ENCODE measurements at regions not wholly inside any gene's neighbourhood (a gene's known extent, or its start where the extent isn't known, plus 50 kb on each side); places are given as distances from the start of the nearest gene placed in this dataset.
"Not testable (repeated sequence)": the region's sequence is repeated elsewhere in the genome, so short reads cannot be mapped to it uniquely, and the experiment has no call there.

DNA sequence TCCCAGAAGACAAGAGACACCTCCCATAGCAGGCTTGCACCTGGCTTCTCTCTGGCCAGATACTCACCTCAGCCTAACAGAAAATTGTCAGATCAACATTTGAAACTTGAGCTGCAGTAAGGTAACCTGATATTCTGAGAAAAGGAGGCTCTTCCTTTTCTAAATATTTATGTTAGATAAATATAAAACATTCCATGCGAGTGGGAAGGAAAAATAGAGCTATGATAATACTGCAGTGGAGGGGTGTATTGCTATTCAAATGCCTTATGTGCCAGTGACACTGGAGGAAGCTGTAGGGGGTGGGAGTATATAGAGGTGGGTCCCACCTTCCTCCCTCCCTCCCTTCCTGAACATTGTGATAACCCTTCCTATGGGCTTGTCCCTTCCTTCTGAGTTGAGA is 515.5 kb upstream of the CHAC2 start:
- no peak for DNase-seq

DNA sequence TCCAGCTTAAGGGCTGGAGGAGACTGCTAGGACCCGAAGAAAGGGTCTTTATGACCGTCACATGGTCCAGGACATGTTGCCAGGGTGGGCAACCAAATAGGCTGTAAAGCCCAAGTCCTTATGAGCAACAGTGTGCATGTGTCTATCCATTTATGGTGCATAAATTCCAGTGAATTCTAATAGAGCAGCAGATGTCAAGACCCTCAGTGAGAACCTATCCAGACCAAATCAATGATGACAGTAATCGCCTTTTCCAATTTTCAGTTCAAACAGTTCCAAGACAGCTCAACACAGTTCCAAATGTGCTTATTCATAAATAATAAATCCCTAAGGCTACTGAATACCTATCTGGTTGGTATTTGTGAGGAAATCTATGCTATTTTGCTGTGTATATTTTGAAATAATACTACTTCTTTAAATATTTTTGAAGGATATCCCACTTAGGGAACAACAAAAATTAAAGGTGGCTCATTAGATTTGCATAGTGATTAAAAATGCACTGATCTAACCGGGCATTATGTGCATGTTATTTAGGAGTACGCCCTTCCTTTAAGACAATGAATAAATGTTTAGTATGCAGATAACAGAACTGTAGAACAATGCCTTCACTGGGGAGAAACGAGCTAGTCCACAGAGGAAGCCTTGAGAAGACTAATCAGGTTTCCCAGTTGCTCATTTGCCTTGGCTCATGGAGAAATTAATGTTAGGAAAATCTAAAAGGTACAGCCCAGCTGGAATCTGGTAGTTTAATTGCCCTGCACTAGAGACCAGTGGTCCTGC is 519.5 kb upstream of the CHAC2 start:
- DNase-seq: no peak

GRCh38 chr2:53243430-53243829 is 524.2 kb upstream of the CHAC2 start:
- no peak for DNase-seq

DNA sequence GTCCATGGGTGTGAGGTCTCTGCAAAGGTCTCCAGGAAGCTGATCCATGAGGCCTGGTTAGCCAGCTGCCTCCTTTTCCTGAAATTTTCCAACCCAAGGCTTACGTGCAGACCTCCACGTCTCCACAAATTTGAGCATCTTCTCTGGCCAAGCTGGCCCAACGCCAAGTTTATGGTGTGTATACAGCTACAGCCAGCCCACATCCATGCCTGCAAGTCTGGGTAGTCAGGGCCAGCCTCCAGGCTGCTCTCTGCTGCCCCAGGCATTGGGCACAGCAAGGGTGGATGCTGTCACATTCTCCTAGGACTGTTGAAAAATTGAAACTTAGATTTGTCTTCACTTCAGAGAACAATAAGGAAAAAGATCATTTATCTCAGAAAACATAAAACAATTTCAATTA is 525.5 kb upstream of the CHAC2 start:
- no peak for DNase-seq

GRCh38 chr2:53235836-53236582 is 531.6 kb upstream of the CHAC2 start:
- no peak for DNase-seq

DNA sequence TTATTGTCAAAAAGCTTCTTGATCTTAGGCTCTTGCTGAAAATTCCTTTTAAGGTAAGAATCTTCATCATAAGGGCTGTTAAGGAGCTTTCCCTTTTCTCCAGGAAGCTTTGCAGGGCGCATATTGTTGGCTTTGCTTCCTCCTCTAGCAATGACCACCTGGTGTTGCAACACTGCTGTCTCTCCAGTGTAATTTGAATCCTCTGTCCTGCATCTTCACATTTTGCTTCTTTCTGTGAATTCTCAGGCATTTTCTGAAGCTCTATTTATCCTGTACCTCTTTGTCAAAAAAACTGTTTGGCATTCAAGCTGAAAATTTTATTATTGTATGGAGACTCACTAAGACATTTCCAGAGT is 533.1 kb upstream of the CHAC2 start:
- DNase-seq: no peak

DNA sequence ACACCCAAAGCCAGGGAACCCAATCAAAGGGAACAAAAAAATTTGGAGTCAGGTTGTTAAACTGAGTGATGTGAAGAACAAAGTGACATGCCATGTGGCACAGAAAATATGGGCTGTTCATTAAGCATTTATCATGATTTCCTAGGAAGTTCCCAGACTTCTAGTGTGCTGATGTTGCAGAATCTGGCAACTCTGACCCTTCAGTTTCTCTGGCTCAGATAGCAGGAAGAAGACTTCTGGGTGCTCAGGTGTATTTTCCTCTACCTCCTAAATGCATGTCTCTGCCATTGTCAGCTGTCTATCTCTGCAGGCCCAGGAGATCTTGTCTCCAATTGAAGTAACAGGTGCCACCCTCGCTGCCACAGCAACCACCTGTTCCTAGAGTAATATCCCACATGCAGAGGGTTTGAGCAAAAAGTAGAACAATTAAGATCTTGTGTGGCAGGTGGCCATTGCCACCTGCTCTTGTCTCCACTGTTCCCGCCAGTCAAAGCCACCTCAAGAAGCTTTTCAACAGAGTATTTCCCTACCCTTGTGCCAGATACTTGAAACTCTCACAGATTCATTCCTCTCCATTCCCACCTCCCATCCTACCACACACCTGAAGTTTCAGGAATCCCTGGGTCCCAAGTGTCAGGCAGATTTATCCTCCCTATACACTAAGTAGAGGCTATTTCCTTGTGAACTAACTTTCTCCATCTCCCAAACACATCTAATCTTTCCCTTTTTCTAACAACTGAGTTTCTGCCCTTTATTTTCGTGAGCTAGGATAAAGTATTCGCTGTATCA is 533.7 kb upstream of the CHAC2 start:
- DNase-seq: no peak

- DNase-seq: no peak
Observed at GRCh38 chr2:53231908-53232307, 535.7 kb upstream of the CHAC2 start.

- no peak for DNase-seq
Observed at GRCh38 chr2:53230691-53231090, 536.9 kb upstream of the CHAC2 start.

GRCh38 chr2:53227535-53227934 is 540.1 kb upstream of the CHAC2 start:
- no peak for DNase-seq

DNA sequence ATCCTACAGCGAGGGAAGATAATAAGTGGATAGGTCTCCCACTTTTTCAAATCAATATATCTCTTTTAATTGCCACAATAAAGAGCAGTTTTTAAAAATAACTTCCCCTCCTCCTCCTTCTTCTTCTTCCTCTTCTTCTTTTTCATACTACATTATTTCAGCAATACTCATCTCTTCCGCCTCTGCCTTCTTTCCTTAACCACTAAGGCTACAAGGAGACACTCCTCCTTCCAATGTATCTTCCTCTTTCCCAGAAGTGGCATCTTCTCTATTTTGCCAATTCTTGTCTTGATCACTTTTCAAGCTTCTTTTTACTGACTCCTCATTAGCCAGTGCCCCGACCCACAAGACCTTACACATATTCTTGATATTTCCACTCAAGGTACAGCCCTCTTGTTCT is 546.6 kb upstream of the CHAC2 start:
- DNase-seq: no peak

DNA sequence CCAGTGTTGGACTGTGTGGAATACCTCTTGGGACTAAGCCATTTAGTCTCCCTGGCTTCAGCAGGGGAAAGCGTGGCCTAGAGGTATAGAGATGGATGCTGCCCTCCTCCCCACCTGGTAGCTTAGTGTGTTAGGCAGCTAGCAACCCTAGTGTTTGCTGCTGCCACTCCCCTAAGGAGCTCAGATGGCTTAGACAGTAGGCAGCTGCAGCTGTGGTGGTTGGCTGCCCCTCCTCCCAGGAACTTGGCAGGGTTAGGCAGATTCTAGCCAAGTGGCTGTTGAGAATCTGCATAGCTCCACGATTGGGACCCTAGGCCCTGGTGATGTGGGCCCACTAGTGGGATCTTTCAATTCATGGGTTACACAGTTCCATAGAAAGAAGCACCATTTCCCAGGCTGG is 550.4 kb upstream of the CHAC2 start:
- no peak for DNase-seq

GRCh38 chr2:53216805-53217204 is 550.8 kb upstream of the CHAC2 start:
- DNase-seq: no peak

DNA sequence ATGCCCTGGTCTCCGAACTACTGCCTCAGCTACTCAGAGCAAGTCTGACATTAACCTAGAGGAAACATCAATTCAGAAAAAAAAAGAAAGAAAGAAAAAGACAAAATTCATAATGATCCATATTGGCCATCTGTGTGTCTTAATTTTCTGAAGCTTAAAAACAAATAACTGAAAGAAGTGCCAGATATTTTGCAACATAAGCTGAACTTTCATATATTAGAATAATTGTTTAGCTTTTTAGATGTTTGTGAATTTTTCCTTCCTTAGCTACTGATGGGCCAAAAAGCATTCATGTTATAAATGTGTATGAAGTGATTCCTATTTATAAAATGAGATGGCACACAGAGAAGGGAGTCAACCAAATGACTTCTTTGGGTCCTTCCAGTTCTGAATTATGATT is 555.0 kb upstream of the CHAC2 start:
- DNase-seq: no peak

GRCh38 chr2:53211201-53211774 is 556.3 kb upstream of the CHAC2 start:
- no peak for DNase-seq

GRCh38 chr2:53210538-53210937 is 557.1 kb upstream of the CHAC2 start:
- DNase-seq: peak; percentile 13

DNA sequence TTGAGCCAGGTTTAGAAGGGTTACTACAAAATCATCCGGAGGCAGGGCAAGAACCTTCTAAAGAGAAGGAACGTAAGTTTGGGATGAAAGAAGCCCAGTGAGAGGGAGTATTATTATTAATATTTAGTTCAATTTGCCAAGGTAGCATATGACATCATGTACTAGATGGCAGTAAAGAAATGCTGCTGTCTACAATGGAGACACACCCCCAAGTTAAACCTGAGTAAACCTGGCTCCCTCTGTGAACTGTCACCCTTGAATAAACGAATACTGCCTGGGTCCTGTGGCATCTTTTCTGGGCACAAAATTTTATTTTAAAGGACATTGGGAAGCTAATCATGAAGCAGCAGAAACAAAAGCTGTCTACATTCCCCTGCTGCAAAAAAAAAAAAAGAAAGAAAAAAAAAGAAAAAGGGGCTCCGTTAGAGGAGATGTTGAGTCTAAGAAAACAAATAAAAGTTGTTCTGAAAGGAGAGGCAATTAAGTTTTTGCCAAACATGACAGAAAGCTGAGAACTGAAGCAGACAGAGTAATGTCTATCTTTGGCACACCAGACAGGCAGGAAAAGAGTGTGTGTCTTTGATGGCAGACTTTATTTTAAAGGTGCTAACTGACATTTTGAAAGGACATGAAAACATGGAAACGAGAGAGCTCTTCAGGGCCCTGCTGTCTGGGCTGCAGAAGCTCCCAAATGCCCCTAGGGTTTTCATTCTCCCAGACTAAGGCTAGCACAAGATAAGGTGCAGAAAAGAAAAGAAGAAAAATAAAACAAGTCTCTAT is 557.7 kb upstream of the CHAC2 start:
- no peak for DNase-seq

DNA sequence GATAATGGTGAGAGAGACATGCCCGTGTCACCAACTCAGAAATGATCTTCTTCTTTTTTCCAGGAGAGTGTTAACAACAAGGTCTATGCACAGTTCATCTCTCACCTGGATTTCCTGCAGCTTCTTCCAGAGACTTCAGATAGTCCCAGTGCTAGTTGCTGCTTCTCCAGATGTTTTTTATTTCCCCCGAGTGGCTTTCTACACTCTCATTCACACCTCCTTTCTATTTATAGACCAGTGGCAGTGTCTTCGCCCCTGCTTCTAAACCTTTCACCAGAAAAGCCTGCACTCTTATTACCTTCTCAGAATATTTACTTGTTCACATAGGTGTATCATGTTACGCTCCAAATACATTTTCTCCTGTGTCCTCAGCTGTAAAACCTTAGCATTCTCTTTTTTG is 558.8 kb upstream of the CHAC2 start:
- DNase-seq: no peak

GRCh38 chr2:53206226-53206625 is 561.4 kb upstream of the CHAC2 start:
- not testable (repeated sequence) for DNase-seq

DNA sequence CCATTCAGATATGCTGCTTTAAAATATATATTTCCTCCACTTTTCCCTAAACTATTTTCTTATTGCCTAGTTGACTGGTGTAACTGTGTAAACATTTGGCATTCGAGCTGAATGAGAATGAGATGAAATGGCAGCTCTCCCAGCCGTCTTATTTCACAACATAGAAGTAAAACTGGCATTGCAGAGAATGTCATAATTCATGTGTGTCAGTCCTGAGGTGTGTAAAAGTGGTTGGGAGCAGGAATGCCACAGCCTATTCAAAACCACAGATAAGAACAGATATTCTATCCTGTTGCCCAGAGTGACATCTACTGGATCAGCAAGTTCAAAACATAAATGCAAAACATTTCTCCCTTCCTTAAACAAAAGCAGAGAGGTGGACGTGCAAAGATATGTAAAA is 565.5 kb upstream of the CHAC2 start:
- peak; percentile 3 for DNase-seq

- no peak for DNase-seq
Observed at GRCh38 chr2:53200072-53200471, 567.5 kb upstream of the CHAC2 start.

- DNase-seq: no peak
Observed at GRCh38 chr2:53188851-53189510, 578.6 kb upstream of the CHAC2 start.

Data from NCI-H1694 treated with DMSO at 0.1 percent for 48 hours (cell line).